ENCODE measurements at regions not wholly inside any gene's neighbourhood (a gene's known extent, or its start where the extent isn't known, plus 50 kb on each side); places are given as distances from the start of the nearest gene placed in this dataset.

DNA sequence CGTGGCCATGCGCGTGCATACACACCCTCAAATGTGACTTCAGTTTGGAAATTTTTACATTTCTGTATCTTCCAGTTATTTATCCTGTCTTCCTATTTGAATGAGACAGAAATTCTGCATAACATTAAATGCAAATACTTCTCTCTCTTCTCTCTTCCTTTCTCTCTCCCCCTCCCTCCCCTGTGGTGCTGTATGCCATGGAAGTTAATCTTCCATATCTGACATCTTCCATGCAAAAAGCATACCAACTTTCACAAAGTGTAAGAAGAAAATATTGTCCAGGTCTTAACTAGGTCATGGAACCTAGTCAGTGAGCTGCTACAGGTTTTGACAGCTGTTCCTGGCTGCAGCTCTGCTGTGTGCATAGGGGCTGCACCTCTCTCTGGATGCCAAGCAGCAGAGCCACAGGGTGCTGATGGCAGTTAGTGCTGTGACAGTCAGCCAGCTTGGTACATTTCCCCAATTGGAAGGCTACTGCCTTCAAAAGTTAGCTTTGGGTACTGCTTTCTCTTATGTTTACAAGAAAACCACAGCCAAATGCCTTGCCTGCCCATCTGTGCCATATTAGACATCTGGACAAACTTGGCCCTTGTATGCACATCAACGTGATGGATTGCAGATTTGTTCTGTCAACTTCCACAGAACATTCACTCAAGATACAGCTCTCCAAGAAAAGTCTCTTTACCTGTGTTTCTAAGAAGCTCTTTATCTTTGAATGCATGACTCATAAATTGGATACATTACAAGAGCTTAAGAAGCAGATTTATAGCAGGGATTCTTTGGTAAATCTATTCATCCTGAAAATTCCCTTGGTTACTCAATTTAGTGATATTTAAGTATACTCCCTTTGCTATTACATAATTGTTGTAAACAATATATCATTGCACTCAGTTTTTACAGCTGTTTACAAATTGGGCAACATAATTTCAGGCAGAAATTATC is 623.8 kb downstream of the EPHA5 start:
- TF ChIP-seq, protein P1, sequence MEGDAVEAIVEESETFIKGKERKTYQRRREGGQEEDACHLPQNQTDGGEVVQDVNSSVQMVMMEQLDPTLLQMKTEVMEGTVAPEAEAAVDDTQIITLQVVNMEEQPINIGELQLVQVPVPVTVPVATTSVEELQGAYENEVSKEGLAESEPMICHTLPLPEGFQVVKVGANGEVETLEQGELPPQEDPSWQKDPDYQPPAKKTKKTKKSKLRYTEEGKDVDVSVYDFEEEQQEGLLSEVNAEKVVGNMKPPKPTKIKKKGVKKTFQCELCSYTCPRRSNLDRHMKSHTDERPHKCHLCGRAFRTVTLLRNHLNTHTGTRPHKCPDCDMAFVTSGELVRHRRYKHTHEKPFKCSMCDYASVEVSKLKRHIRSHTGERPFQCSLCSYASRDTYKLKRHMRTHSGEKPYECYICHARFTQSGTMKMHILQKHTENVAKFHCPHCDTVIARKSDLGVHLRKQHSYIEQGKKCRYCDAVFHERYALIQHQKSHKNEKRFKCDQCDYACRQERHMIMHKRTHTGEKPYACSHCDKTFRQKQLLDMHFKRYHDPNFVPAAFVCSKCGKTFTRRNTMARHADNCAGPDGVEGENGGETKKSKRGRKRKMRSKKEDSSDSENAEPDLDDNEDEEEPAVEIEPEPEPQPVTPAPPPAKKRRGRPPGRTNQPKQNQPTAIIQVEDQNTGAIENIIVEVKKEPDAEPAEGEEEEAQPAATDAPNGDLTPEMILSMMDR (IDR thresholded peaks at IDR 0.05; ENCODE audit: control extremely low read depth, extremely low read depth, low read depth, missing control alignments) = no peak
- ChIA-PET POLR2A (no interaction called here), CTCF (no interaction called here)
- DNase-seq (ENCODE audit: extremely low spot score) = no peak

DNA sequence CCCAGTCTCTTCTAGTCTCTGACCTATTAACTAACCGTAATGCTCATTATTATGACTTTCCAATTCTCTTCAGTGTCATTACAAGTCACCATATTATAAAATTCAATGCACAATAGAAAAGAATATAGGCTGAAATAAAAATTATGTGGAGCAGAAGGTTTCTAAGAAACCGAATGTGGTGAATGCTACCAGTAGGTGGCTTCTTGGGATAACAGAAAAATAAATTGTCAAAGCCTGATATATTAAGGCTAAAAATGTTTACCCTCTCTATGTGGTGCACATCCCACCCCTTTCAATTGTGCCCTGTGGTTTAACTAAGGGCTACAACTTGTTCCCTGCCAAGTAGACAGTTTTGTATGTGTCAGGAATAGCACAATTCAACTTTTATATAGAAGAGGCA is 624.6 kb upstream of the TECRL start:
- no peak for DNase-seq (ENCODE audit: extremely low spot score)
- ChIA-PET POLR2A (no interaction called here), CTCF (no interaction called here)
- TF ChIP-seq, protein P1 (IDR thresholded peaks at IDR 0.05; ENCODE audit: control extremely low read depth, extremely low read depth, low read depth, missing control alignments) = no peak

GRCh38 chr4:65028592-65028991 is 619.3 kb upstream of the TECRL start:
- ChIA-PET CTCF (no interaction called here), POLR2A (no interaction called here)
- TF ChIP-seq, protein P1 (IDR thresholded peaks at IDR 0.05; ENCODE audit: control extremely low read depth, extremely low read depth, low read depth, missing control alignments) = no peak
- no peak for DNase-seq (ENCODE audit: extremely low spot score)

GRCh38 chr4:65023883-65024670 is 614.8 kb upstream of the TECRL start:
- TF ChIP-seq, protein P1 (IDR thresholded peaks at IDR 0.05; ENCODE audit: control extremely low read depth, extremely low read depth, low read depth, missing control alignments) = no peak
- ChIA-PET POLR2A (no interaction called here), CTCF (interaction anchor here (1.0 kb wide), 1 partner anchor 46 kb away, joined by 3 read pairs; no protein-coding TSS in a partner anchor)
- DNase-seq (ENCODE audit: extremely low spot score) = no peak

DNA sequence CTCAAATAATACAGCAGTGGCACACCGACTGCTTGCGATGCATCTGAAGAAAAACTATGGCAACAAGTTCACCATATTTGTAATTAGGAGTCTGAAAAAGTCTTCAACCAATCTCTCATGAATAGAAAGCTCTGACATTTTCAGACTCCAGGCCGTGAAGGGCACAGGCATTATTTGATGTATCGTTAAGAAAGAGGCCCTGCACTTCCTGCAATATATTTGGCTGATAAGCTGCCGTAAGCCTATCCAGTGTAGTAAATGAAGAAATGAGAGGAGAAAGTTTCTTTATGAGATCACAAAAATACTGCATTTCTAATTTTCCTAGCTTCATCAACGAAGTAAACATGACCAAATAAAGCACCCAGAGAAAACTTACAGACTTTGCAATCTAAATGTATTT is 613.8 kb upstream of the TECRL start:
- CTCF ChIA-PET = no interaction called here
- DNase-seq (ENCODE audit: extremely low spot score) = no peak
- POLR2A ChIA-PET = no interaction called here
- TF ChIP-seq, protein P1 (IDR thresholded peaks at IDR 0.05; ENCODE audit: control extremely low read depth, extremely low read depth, low read depth, missing control alignments) = no peak

DNA sequence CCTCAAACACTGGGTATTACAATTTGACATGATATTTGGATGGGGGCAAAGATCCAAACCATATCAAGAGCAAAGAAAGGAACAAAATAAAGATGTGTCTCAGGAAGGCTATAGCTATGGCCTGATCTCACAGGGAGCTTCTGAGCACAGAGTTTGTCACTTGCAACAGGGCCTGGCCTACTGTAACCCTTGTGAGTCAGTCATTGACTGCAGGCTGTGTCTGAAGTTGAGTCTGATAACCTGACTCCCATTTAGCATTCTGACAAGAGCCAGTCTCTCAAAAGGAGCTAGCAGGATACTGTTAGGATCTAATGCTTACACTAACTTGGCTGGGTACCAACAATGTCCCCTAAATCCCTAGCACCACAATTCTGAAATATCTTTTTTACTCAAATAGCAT is 612.5 kb upstream of the TECRL start:
- TF ChIP-seq, protein P1 (IDR thresholded peaks at IDR 0.05; ENCODE audit: control extremely low read depth, extremely low read depth, low read depth, missing control alignments) = no peak
- POLR2A ChIA-PET = no interaction called here
- CTCF ChIA-PET = interaction anchor here (0.6 to 1.2 kb wide), 3 partner anchors 8 to 14 kb away, joined by 3 read pairs; no protein-coding TSS in a partner anchor
- no peak for DNase-seq (ENCODE audit: extremely low spot score)

Measured in GM10248 (cell line).